Endothelial cell of hepatic sinusoid (primary cell): ENCODE measurements at regions not wholly inside any gene's neighbourhood (a gene's known extent, or its start where the extent isn't known, plus 50 kb on each side); places are given as distances from the start of the nearest gene placed in this dataset.
"Not testable (repeated sequence)": the region's sequence is repeated elsewhere in the genome, so short reads cannot be mapped to it uniquely, and the experiment has no call there.

Experiments
- in situ Hi-C: cut with HindIII; loops from 2 replicates; pipeline ENCODE4 v1.10.0; 2017; ENCODE audit warnings: low sequenced_read_pairs

GRCh38 chrX:66914080-66914479 is 275.2 kb upstream of the EDA2R start:
- in situ Hi-C loops: no loop called here

DNA sequence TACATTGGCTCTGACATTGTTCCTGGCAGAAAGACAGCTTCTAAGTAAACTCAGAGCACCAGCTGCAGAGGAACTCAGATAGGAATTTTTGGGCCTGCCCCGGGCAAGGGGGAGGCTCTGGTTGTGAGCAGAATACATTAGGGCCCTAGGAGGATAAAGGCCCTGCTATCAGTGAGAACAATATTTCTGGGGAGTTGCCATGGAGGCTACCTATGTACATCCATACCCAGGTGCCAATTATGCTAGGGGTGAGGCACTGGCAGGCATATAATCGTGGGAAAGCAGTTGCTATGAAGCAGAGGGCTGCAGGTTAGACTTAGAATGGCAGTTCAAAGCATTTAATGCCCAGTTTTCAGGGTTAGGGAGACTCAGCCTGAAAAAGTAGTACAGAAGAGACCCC is 273.5 kb upstream of the EDA2R start:
- in situ Hi-C loops: no loop called here

- in situ Hi-C loops: no loop called here
These were observed 263.2 kb upstream of the EDA2R start for GRCh38 chrX:66902081-66902480.

GRCh38 chrX:66900886-66901285 is 262.0 kb upstream of the EDA2R start:
- in situ Hi-C loops: no loop called here

DNA sequence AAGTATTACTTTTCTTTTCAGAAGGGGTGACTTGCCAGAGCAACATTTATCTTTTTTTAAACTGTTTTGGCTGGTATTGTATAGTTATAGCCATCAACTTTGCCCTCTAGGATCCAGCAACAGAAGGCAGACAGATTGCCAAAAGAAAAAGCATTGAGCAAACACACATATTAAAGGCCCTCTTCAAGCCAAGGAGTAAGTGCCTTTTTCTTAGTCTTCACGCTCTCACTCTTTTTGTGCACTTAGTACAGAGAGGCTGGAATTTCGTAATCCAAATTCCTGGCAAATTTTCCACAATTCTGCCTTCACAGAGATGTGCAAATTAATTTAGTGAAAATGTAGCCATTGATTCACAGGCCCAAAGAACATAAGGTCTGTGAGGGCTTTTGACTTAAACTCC is 253.1 kb upstream of the EDA2R start:
- in situ Hi-C loops: no loop called here

DNA sequence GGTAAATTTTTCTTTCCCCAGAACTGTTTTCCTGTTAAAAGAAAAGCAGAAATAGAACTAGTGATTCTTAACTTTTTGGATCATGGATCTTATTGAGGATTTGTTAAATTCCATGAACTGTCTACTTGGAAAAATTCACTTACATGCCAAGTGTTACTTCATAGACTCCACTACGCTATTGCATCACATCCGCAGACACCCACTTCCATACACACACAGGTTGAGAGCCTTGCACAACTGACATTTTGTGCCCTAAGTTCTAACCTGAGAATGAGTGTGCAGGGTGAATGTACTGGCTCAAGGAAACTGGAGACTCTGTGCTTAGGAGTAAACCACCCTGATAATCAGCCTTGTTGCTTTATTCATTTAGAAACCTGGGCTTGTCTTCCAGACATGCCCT is 250.5 kb upstream of the EDA2R start:
- in situ Hi-C loops: no loop called here

DNA sequence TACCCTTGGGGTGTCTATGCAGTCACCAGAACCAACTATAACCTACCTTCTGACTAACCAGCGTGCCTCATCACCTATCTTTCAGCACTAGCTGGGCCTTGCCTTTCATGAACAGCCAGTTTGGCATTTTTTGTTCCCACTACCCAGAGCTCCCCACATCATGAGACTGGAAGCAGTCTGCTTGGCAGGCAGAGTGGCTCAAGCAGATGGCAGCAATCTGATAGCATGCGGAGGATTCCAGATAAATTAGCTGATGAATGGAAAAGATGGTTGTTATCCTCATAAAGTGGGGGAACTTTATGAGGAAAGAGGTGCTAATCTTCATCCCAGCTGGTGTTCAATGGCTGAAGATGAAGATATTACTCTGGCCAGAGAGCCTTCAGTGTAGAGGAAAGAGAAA is 243.2 kb upstream of the EDA2R start:
- in situ Hi-C loops: no loop called here

- in situ Hi-C loops: no loop called here
These were observed 237.9 kb upstream of the EDA2R start for GRCh38 chrX:66876776-66877175.

DNA sequence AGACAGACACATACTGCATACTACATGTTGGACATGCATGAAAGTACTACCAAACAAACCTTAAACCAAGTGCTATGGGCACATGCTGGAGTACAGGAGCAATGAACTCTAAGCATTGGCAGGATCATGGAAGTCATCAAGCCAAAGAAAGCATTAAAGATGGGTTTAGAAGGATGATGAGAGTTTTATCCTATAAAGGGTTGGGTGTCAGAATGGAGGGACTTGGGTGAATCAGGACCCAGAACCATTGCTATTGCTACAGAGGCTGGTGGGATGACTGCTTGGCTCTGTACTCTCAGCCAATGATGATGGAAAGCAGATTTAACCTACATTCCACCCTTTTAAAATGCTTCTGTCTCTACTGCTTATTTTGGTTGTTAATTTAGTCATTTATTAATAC is 233.9 kb upstream of the EDA2R start:
- in situ Hi-C loops: no loop called here

GRCh38 chrX:66863721-66864120 is 224.8 kb upstream of the EDA2R start:
- in situ Hi-C loops: no loop called here

DNA sequence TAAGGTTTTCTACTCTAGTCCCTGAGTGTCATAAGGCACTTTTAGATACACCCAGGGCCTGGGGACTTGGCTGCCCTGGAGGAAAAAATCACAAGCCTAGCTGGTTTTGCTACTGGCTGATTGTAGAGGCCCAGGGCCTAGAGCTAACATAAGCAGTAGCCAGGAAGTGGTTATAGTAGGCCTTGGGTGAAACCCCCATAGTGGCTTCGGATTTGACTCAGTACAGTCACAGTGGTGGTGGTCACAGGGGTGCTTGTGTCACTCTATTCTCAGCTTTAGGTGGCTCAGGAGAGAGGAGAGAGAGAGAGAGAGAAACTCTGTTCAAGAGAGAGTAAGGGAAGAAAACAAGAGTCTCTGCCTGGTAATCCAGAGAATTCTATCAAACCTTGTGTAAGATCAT is 194.5 kb upstream of the EDA2R start:
- in situ Hi-C loops: no loop called here

DNA sequence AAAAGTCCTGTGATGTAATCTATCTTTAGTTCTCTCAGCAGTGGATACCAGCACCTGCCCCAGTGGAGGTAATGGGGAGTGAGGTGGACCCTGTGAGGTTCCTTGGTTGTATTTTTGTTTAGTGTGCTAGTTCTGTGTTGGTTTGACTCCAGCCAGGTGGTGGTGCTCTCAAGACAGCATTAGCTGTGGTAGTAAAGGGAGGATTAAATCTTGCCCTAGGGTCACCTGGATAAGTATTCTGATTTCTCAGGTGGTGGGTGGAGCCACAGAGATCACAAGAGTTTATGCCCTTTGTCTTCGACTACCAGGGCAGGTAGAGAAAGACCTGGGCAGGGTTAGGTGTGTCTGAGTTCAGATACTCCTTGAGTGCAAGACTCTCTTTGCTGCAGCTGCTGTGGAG is 176.3 kb upstream of the EDA2R start:
- in situ Hi-C loops: no loop called here

DNA sequence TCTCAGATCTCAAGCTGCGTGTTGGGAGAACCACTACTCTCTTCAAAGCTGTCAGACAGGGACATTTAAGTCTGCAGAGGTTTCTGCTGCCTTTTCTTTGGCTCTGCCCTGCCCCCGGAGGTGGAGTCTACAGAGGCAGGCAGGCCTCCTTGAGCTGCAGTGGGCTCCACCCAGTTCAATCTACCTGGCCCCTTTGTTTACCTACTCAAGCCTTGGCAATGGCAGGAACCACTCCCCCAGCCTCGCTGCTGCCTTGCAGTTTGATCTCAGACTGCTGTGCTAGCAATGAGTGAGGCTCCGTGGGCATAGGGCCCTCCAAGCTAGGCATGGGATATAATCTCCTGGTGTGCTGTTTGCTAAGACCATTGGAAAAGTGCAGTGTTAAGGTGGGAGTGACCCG is 155.6 kb upstream of the EDA2R start:
- in situ Hi-C loops: not testable (repeated sequence)

DNA sequence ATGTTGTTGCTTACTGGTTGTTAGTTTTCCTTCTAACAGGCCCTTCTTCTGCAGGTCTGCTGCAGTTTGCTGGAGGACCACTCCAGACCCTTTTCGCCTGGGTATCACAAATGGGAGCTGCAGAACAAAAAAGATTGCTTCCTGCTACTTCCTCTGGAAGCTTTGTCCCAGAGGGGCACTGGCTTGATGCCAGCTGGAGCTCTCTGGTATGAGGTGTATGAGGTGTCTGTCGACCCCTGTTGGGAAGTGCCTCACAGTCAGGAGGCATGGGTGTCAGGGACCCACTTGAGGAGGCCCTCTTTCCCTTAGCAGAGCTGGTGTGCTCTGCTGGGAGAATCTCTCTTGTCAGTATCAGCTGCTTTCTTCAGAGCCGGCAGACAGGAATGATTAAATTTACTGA is 127.4 kb upstream of the EDA2R start:
- in situ Hi-C loops: no loop called here

GRCh38 chrX:66760651-66761050 is 121.8 kb upstream of the EDA2R start:
- in situ Hi-C loops: no loop called here

DNA sequence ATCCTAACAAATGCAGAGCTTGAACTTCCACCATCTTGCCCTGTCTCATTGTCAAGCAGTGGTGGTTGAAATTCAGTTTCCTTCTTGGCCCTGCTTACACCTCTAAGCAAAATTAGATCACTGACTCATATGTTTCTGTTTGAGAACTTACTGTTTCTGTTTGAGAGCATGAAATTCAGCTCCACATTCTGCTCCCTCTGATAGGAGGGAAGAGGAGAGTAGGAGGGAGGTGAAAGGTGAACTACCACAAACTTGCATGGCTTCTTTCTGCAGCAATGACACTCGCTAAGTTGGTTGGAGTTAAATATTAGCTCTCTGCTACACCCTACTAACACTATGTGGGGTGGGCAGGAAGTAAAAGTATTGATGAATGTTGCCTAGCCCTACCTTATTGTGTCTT is 117.8 kb upstream of the EDA2R start:
- in situ Hi-C loops: no loop called here

- in situ Hi-C loops: no loop called here
These were observed 112.4 kb upstream of the EDA2R start for GRCh38 chrX:66751136-66751782.

DNA sequence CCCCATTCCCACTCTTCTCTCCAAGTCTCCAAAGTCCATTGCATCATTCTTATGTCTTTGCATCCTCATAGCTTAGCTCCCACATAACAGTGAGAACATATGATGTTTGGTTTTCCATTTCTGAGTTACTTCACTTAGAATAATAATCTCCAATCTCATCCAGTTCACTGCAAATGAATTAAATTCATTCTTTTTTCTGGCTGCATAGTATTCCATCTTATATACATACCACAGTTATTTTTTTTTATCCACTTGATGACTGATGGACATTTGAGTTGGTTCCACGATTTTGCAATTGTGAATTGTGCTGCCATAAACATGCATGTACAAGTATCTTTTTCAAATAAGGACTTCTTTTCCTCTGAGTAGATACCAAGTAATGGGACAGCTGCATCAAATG is 105.6 kb upstream of the EDA2R start:
- in situ Hi-C loops: not testable (repeated sequence)

DNA sequence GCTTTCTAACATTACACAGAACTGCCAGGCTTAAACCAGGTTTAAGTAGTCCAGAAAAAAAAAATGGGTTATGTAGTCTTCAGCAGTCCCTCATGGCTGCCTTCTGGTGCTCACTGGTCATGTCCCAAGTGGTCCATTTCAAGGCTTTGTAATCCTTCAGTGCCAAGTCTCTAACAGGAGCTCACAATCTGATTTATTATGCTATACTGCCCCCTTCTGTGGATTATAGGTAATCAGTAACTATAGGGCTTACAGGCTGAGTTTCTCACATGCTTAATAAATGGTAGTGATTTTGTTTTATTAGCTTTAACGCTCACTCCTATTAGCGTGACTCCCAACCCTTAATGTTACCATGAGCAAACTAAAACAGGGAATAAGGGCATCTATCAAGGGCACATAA is 92.5 kb upstream of the EDA2R start:
- in situ Hi-C loops: no loop called here

GRCh38 chrX:66728818-66729271 is 90.0 kb upstream of the EDA2R start:
- in situ Hi-C loops: loop anchor here (5.0 kb wide), 1 partner anchor 57 kb away; no protein-coding TSS in a partner anchor

- in situ Hi-C loops: no loop called here
These were observed 79.0 kb upstream of the EDA2R start for GRCh38 chrX:66717926-66718325.

GRCh38 chrX:66698273-66699204 is 59.7 kb upstream of the EDA2R start:
- in situ Hi-C loops: no loop called here
